Natural killer cell (primary cell): ENCODE measurements at regions not wholly inside any gene's neighbourhood (a gene's known extent, or its start where the extent isn't known, plus 50 kb on each side); places are given as distances from the start of the nearest gene placed in this dataset.

Experiments
- ATAC-seq, 3 donors: fragments of 150-1000 bp in 2 of 3; fragments of 200-7000 bp in 1 of 3; cut with Tn5 transposase; 1 replicate in 1 of 3; 2 replicates in 2 of 3; pipeline ENCODE4 v1.10.0; 2021; ENCODE audit warnings: mild to moderate bottlenecking in 2 of 3, moderate library complexity in 2 of 3
- DNase-seq, 2 donors: peaks; one replicate each; pipeline versions ENCODE4 v3.0.0 to v3.0.0-alpha.2; 2013 to 2021; ENCODE audit warnings: mixed read lengths in 1 of 2
- H3K27ac ChIP-seq: one replicate; pipeline ENCODE4 v1.5.1; 2013; ENCODE audit warnings: mild to moderate bottlenecking, low read length
- H3K27me3 ChIP-seq: one replicate; pipeline ENCODE4 v1.6.1; 2013; ENCODE audit warnings: low read length; ENCODE audit not compliant: control insufficient read depth, insufficient read depth
- H3K36me3 ChIP-seq: one replicate; pipeline ENCODE4 v1.6.1; 2013; ENCODE audit warnings: low read length; ENCODE audit not compliant: control insufficient read depth, insufficient read depth
- H3K4me1 ChIP-seq: one replicate; pipeline ENCODE4 v1.6.1; 2013; ENCODE audit warnings: low read length; ENCODE audit not compliant: control insufficient read depth, insufficient read depth
- H3K4me3 ChIP-seq: one replicate; pipeline ENCODE4 v1.5.1; 2013; ENCODE audit warnings: low read length
- H3K9me3 ChIP-seq: one replicate; pipeline ENCODE4 v1.6.1; 2013; ENCODE audit warnings: low read length; ENCODE audit not compliant: control insufficient read depth, insufficient read depth
- H3K27ac Mint-ChIP-seq, 2 donors: one replicate each; pipeline ENCODE4 v1.8.0; 2022; ENCODE audit warnings: mild to moderate bottlenecking in 2 of 2, mixed read lengths in 2 of 2, moderate library complexity in 1 of 2
- H3K27me3 Mint-ChIP-seq, 2 donors: one replicate each; pipeline ENCODE4 v1.8.0; 2022; ENCODE audit warnings: low read depth in 2 of 2, mixed read lengths in 2 of 2
- H3K36me3 Mint-ChIP-seq: one replicate; pipeline ENCODE4 v1.8.0; 2022; ENCODE audit warnings: mixed read lengths
- H3K4me1 Mint-ChIP-seq, 2 donors: one replicate each; pipeline ENCODE4 v1.8.0; 2022; ENCODE audit warnings: mixed read lengths in 2 of 2
- H3K4me3 Mint-ChIP-seq: one replicate; pipeline ENCODE4 v1.8.0; 2022; ENCODE audit warnings: mild to moderate bottlenecking, moderate library complexity, mixed read lengths
- H3K9me3 Mint-ChIP-seq, 2 donors: one replicate each; pipeline ENCODE4 v1.8.0; 2022; ENCODE audit warnings: mixed read lengths in 2 of 2
- WGBS: methylation state at CpG from one replicate; pipeline ENCODE4 v1.1.7; 2013; ENCODE audit warnings: missing lambda C conversion rate; ENCODE audit not compliant: insufficient coverage; 5-methylcytosine and 5-hydroxymethylcytosine counted together
- intact Hi-C: fragments of 100-400 bp; cut with micrococcal nuclease; formaldehyde crosslinking; loops from one replicate; pipeline ENCODE4 v1.14.2; 2022
- TF ChIP-seq, protein P1 (sequence below): fragments of 200-600 bp; IDR thresholded peaks from one replicate; pipeline ENCODE4 v1.8.0; 2022; ENCODE audit warnings: antibody characterized with exemption

DNA sequence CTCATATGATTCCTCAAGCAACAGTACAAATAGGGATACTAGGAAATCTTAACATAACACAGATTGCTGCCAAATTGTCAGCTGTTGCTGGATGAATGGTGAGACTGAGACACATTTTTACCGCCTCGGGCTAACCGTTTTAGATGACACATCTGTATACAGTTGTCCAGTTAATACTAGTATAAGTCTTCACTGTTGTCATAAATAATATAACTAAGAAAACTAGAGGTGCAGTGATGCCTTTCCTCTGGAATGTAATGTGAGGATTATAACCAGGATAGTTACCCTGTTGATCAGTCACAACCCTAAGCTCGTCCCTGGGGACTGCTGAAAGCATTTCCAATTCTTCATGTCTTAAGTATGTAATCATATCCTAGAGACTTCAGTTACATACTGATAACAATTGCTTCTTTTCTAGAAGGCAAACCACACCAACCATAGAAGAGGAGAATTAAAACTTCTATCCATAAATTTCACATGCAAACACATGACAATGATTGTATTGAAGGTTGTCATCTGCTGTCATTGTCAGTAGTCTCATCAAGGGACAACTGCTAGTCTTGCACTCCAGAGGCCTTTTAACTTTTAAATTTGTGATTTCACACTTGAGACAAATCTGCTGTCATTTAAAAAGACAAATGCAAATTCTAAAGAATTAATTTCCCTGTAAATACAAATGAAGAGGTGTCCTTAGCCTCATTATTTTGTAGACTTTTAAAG, 100.4 kb upstream of the SEMA3D start:
- Histone ChIP-seq H3K27ac (no peak overlapping the region), H3K4me1 (no peaks in the 10 kb centered on the region), H3K27me3 (no peaks in the 10 kb centered on the region), H3K4me3 (no peak overlapping the region), H3K9me3 (no peaks in the 10 kb centered on the region), H3K36me3 (no peaks in the 10 kb centered on the region)
- Mint-ChIP-seq H3K9me3 (peaks cover 5 to 9% of the 10 kb centered on the region in 2 donors), H3K4me3 (no peak overlapping the region), H3K36me3 (no peaks in the 10 kb centered on the region), H3K27me3 (no peaks in the 10 kb centered on the region), H3K27ac (no peak overlapping the region), H3K4me1 (no peaks in the 10 kb centered on the region)
- DNase-seq (no peak), ATAC-seq (no peak)
- intact Hi-C loops = no loop called here
- TF ChIP-seq, protein P1, sequence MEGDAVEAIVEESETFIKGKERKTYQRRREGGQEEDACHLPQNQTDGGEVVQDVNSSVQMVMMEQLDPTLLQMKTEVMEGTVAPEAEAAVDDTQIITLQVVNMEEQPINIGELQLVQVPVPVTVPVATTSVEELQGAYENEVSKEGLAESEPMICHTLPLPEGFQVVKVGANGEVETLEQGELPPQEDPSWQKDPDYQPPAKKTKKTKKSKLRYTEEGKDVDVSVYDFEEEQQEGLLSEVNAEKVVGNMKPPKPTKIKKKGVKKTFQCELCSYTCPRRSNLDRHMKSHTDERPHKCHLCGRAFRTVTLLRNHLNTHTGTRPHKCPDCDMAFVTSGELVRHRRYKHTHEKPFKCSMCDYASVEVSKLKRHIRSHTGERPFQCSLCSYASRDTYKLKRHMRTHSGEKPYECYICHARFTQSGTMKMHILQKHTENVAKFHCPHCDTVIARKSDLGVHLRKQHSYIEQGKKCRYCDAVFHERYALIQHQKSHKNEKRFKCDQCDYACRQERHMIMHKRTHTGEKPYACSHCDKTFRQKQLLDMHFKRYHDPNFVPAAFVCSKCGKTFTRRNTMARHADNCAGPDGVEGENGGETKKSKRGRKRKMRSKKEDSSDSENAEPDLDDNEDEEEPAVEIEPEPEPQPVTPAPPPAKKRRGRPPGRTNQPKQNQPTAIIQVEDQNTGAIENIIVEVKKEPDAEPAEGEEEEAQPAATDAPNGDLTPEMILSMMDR = no peak
- WGBS = 86% methylated on average over 1 of the region's 4 CpGs

DNA sequence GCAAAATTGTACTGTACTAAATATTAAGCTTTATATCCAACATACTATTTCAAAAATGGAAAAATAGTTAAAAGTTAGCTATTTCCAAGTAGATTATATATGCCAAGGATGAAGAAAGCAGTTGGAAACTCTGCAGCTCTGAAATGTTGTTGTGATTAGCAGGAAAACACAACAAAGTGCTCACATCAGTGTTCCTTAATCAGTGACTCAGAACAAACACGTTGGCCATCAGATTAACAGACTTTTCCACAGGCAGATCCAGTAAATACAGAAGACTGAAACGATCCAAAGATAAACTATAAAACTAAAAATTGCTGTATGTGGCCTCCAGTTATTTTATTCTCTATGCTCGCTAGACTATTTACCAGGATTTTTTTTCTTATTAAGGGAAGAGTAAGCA, 99.6 kb upstream of the SEMA3D start:
- no peaks in the 10 kb centered on the region for H3K27me3 Mint-ChIP-seq
- H3K9me3 ChIP-seq = no peaks in the 10 kb centered on the region
- intact Hi-C loops = no loop called here
- peaks cover 5 to 9% of the 10 kb centered on the region in 2 donors for H3K9me3 Mint-ChIP-seq
- H3K4me1 ChIP-seq = no peaks in the 10 kb centered on the region
- no peaks in the 10 kb centered on the region for H3K27me3 ChIP-seq
- H3K27ac Mint-ChIP-seq = no peak overlapping the region
- no peak overlapping the region for H3K4me3 ChIP-seq
- H3K4me1 Mint-ChIP-seq = no peaks in the 10 kb centered on the region
- TF ChIP-seq, protein P1 = no peak
- no peak for DNase-seq
- H3K36me3 ChIP-seq = no peaks in the 10 kb centered on the region
- no peak for ATAC-seq
- no peak overlapping the region for H3K27ac ChIP-seq
- 71% methylated on average over 2 of the region's 3 CpGs for WGBS
- H3K4me3 Mint-ChIP-seq = no peak overlapping the region
- H3K36me3 Mint-ChIP-seq = no peaks in the 10 kb centered on the region

DNA sequence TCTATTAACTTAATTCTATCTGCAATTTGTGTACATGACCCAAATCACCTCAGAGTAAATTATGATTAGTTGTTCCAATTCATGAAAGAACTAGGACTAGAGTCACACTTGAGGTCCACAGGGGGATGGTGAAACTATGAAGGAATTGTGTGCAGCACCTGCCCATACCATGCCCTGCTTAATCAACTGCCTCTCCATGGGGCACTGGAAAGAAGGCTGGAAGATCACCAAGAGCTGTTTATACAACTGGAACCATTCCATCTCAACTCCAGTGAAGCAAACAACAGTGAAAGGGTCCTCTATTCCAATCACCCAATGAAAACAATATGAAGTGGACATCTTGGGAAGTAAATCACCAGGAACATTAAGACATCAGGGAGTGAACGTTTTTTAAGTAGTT, 98.7 kb upstream of the SEMA3D start:
- H3K4me1 Mint-ChIP-seq = no peaks in the 10 kb centered on the region
- no peak overlapping the region for H3K4me3 Mint-ChIP-seq
- DNase-seq (no peak), ATAC-seq (no peak)
- Histone ChIP-seq H3K27me3 (no peaks in the 10 kb centered on the region), H3K27ac (no peak overlapping the region), H3K4me1 (no peaks in the 10 kb centered on the region), H3K36me3 (no peaks in the 10 kb centered on the region), H3K9me3 (no peaks in the 10 kb centered on the region), H3K4me3 (no peak overlapping the region)
- TF ChIP-seq, protein P1 = no peak
- H3K27me3 Mint-ChIP-seq = no peaks in the 10 kb centered on the region
- 40% methylated on average over 1 of the region's 1 CpG for WGBS
- no peaks in the 10 kb centered on the region for H3K36me3 Mint-ChIP-seq
- H3K27ac Mint-ChIP-seq = no peak overlapping the region
- H3K9me3 Mint-ChIP-seq = peaks cover 5 to 9% of the 10 kb centered on the region in 2 donors
- intact Hi-C loops = no loop called here

DNA sequence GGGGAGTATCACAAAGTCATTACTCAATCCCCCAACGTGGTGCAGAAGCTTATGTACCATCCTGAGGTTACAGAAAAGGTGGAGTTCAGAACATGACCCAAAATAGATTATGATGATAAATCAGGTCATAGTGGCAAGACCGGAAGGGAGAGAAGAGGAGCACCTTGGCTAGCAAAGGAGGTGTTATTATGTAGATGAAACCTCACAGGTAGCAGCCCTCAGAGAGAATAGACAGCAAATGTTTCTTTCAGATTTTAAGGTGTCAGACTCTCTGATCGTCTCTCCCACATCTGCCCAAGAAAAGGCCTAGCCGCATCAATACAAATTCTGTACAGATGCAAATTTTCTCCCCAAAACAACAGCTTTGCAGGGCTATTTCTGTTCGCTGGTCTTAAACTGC, 88.3 kb upstream of the SEMA3D start:
- H3K4me3 Mint-ChIP-seq = no peak overlapping the region
- no peaks in the 10 kb centered on the region for H3K4me1 Mint-ChIP-seq
- H3K27ac Mint-ChIP-seq = no peak overlapping the region
- Histone ChIP-seq H3K4me3 (no peak overlapping the region), H3K27me3 (no peaks in the 10 kb centered on the region), H3K27ac (no peak overlapping the region), H3K9me3 (no peaks in the 10 kb centered on the region), H3K4me1 (no peaks in the 10 kb centered on the region), H3K36me3 (no peaks in the 10 kb centered on the region)
- ATAC-seq = no peak
- DNase-seq = no peak
- H3K9me3 Mint-ChIP-seq = peaks cover 7 to 11% of the 10 kb centered on the region in 2 donors
- WGBS = 83% methylated on average over 4 of the region's 5 CpGs
- no peaks in the 10 kb centered on the region for H3K27me3 Mint-ChIP-seq
- TF ChIP-seq, protein P1 = no peak
- intact Hi-C loops = no loop called here
- no peaks in the 10 kb centered on the region for H3K36me3 Mint-ChIP-seq
